Ishikawa (cell line): ENCODE measurements at regions not wholly inside any gene's neighbourhood (a gene's known extent, or its start where the extent isn't known, plus 50 kb on each side); places are given as distances from the start of the nearest gene placed in this dataset.

Source experiments
- CEBPB ChIP-seq: IDR thresholded peaks from 2 replicates; pipeline ENCODE4 v1.6.1; 2012
- CREB1 ChIP-seq: IDR thresholded peaks from 2 replicates; pipeline ENCODE4 v1.6.1; 2012; ENCODE audit warnings: low read depth
- EGR1 ChIP-seq: IDR thresholded peaks from 2 replicates; pipeline ENCODE4 v1.6.1; 2012
- EP300 ChIP-seq: IDR thresholded peaks from 2 replicates; pipeline ENCODE4 v1.6.1; 2012; ENCODE audit warnings: borderline replicate concordance
- FOXM1 ChIP-seq: IDR thresholded peaks from 2 replicates; pipeline ENCODE4 v1.6.1; 2012; ENCODE audit warnings: low read depth, borderline replicate concordance
- NFIC ChIP-seq: IDR thresholded peaks from 2 replicates; pipeline ENCODE4 v1.6.1; 2012
- RAD21 ChIP-seq: IDR thresholded peaks from 2 replicates; pipeline ENCODE4 v1.6.1; 2012; ENCODE audit warnings: low read depth
- TAF1 ChIP-seq: IDR thresholded peaks from 2 replicates; pipeline ENCODE4 v1.6.1; 2012; ENCODE audit warnings: low read depth, mild to moderate bottlenecking
- TCF12 ChIP-seq: IDR thresholded peaks from 2 replicates; pipeline ENCODE4 v1.6.1; 2012; ENCODE audit warnings: low read depth
- TEAD4 ChIP-seq: IDR thresholded peaks from 2 replicates; pipeline ENCODE4 v1.6.1; 2012
- YY1 ChIP-seq: IDR thresholded peaks from 2 replicates; pipeline ENCODE4 v1.6.1; 2012; ENCODE audit warnings: low read depth
- ZBTB7A ChIP-seq: IDR thresholded peaks from 2 replicates; pipeline ENCODE4 v1.6.1; 2012; ENCODE audit warnings: low read depth
- TF ChIP-seq, protein P1 (sequence below): IDR thresholded peaks from 2 replicates; pipeline ENCODE4 v1.6.1; 2012; ENCODE audit warnings: low read depth, mild to moderate bottlenecking
- TF ChIP-seq, protein P2 (sequence below): IDR thresholded peaks from 2 replicates; pipeline ENCODE4 v1.6.1; 2012
- TF ChIP-seq, protein P3 (sequence below): IDR thresholded peaks from 2 replicates; pipeline ENCODE4 v1.6.1; 2012

DNA sequence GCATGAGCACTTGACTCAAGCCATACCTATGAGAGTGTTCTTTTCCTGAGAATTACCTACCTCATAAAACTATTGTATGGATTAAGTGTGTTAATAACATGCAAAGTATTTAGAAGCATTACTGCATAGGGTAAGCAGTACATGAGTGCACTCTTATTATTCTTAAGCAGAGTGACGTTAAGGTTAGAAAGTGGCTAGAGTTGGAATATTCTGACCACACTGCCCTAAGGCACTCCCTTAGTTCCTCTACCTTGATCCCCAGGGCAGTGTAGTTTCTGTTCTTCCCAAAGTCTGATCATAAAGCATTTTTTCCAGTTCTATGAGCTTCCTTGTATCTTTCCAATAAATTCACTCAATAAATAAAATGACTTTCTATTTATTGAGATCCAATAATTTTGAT lies 189.2 kb downstream of the PCSK1 start:
- no peak for TF ChIP-seq CREB1
- TF ChIP-seq, protein P1, sequence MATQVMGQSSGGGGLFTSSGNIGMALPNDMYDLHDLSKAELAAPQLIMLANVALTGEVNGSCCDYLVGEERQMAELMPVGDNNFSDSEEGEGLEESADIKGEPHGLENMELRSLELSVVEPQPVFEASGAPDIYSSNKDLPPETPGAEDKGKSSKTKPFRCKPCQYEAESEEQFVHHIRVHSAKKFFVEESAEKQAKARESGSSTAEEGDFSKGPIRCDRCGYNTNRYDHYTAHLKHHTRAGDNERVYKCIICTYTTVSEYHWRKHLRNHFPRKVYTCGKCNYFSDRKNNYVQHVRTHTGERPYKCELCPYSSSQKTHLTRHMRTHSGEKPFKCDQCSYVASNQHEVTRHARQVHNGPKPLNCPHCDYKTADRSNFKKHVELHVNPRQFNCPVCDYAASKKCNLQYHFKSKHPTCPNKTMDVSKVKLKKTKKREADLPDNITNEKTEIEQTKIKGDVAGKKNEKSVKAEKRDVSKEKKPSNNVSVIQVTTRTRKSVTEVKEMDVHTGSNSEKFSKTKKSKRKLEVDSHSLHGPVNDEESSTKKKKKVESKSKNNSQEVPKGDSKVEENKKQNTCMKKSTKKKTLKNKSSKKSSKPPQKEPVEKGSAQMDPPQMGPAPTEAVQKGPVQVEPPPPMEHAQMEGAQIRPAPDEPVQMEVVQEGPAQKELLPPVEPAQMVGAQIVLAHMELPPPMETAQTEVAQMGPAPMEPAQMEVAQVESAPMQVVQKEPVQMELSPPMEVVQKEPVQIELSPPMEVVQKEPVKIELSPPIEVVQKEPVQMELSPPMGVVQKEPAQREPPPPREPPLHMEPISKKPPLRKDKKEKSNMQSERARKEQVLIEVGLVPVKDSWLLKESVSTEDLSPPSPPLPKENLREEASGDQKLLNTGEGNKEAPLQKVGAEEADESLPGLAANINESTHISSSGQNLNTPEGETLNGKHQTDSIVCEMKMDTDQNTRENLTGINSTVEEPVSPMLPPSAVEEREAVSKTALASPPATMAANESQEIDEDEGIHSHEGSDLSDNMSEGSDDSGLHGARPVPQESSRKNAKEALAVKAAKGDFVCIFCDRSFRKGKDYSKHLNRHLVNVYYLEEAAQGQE: no peak
- TF ChIP-seq EGR1: no peak
- TF ChIP-seq ZBTB7A: no peak
- no peak for TF ChIP-seq YY1
- TF ChIP-seq, protein P2, sequence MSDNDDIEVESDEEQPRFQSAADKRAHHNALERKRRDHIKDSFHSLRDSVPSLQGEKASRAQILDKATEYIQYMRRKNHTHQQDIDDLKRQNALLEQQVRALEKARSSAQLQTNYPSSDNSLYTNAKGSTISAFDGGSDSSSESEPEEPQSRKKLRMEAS: no peak
- TF ChIP-seq CEBPB: no peak
- TF ChIP-seq RAD21: no peak
- TF ChIP-seq TEAD4: no peak
- no peak for TF ChIP-seq TCF12
- TF ChIP-seq FOXM1: no peak
- no peak for TF ChIP-seq EP300
- TF ChIP-seq, protein P3, sequence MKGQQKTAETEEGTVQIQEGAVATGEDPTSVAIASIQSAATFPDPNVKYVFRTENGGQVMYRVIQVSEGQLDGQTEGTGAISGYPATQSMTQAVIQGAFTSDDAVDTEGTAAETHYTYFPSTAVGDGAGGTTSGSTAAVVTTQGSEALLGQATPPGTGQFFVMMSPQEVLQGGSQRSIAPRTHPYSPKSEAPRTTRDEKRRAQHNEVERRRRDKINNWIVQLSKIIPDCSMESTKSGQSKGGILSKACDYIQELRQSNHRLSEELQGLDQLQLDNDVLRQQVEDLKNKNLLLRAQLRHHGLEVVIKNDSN: no peak
- TF ChIP-seq TAF1: no peak
- no peak for TF ChIP-seq NFIC

DNA sequence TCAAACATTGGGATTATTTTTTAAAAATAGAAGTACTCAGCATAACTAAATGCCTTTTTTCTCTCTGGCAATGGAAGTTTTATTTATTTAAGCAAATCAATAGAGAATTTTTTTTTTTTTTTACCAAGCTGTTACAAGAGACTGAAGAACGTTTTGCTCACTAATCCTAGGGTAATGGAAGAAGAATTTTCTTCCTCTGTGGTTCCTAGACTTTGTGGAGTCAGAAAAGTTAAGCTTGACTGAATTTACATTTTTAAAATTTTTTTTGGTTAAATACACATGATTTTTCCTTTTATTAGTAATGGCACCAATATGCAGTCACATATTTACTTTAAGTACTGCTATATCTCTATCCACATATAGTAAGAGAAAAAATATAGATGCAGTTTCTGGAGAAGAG lies 189.8 kb downstream of the PCSK1 start:
- TF ChIP-seq EGR1 (no peak), ZBTB7A (no peak), CEBPB (no peak), YY1 (no peak), NFIC (no peak), TCF12 (no peak), TAF1 (no peak), RAD21 (no peak), FOXM1 (no peak), EP300 (no peak), TEAD4 (no peak), CREB1 (no peak)
- TF ChIP-seq, protein P3: no peak
- TF ChIP-seq, protein P2: no peak
- TF ChIP-seq, protein P1: no peak

DNA sequence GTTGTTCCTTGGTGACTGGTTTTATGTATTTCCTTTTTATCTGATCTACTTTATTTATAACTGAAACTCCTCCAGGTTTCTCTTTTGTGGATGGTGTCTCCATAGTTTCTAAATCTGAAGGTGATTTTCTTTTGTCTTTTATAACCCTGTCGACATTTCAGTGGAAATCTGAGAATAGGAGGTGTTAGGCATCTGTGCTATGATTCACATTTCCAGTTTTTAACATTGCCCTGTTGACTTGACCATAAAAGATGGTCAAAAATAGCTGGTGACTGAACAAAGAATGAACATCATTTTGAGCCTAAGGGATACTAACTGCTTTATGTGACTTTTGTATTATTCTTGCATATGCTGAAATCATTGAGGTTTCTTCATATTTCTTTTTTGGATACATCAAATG lies 190.5 kb downstream of the PCSK1 start:
- TF ChIP-seq YY1 (no peak), CEBPB (no peak), CREB1 (no peak), RAD21 (no peak), ZBTB7A (no peak), TEAD4 (no peak), FOXM1 (no peak)
- TF ChIP-seq, protein P2: no peak
- TF ChIP-seq, protein P3: no peak

DNA sequence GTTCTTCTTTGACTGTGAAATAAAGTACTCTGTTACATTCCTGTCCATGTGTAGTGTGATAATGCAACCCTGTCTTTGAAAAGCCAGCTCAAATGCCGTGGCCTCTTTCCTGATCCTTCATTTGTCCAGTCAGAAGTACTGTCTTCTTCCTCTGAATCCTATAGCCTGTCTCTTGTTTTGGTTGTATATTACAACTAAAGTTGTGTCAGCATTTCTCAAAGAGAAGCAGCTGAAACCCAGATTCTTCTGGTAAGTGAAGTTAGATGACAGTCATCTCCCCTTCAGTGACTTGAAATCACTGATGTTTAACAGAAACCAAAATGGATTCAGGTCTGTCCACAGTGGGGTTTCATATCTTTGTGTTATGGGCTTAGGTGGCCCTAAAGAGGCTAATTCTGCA lies 196.2 kb downstream of the PCSK1 start:
- TF ChIP-seq, protein P1: no peak
- TF ChIP-seq TAF1 (no peak), TEAD4 (no peak), CEBPB (no peak), RAD21 (no peak), TCF12 (no peak), ZBTB7A (no peak), FOXM1 (no peak), YY1 (no peak), CREB1 (no peak)
- TF ChIP-seq, protein P2: no peak
- TF ChIP-seq, protein P3: no peak
